ENCODE measurements at regions not wholly inside any gene's neighbourhood (a gene's known extent, or its start where the extent isn't known, plus 50 kb on each side); places are given as distances from the start of the nearest gene placed in this dataset.
A peak's percentile ranks its signal among the peaks of the same experiment; 100 is the strongest.

DNA sequence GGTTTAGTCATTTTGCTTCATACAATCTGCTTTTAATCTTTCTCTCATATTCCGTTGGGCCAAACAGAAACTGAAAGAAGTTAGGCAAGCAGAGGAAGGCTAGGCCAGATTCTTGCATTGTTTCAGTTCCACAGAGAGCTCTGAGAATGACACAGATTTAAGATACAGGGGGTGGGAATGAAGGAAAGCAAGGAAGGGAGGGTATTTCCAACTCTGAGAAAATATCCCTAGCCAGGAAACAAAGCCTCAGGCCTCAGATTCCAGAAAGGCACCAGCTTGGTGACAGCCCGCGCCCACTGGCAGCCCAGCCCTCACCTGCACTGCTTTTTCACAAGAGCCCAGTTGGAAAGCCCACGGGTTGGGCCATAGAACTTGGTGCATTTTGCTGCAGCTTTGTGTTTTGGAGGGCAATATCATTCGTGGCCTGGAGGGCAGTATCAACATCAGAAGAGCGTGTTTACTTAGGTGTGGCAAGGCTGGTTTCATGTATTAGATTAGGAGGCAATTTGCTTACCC, 63.5 kb downstream of the ENC1 start:
- DNase-seq (ENCODE audit: low spot score): peak; percentile 41

DNA sequence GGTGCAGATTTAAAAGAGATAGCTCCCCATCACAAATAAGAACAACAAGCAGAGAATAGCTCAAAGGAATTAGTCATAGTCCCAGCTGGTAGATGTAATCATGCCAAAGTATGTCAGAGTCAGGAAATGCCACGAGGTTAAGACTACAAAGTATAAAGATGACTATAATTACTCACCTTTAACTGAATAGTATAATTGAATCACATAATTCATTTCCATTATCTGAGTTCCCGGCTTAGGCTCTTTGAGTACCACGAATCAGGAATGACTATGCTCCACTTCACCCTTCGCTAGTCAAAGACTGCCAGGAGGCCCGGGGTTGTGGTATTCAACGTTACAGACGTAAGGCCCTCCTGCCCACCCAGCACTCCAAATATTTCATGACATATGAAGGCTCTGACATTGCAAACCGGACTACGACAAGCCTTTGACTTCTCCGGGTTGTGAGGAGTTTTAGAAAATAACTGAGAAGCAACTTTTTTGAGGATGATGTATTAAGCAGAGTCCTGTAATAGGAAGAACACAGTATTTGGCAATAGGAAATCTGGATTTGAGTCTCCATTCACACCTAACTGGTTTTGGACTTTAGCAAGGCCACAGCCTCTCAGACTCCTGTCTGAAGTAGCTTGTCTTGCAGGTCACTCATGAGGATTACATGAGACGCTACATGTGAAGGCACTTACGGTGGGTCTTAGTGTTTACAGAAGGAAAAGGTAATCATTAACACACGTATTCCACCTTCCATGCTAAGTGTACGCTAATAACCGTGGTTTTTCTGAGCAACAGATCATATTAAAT, 64.6 kb downstream of the ENC1 start:
- DNase-seq (ENCODE audit: low spot score): peak; percentile 33

DNA sequence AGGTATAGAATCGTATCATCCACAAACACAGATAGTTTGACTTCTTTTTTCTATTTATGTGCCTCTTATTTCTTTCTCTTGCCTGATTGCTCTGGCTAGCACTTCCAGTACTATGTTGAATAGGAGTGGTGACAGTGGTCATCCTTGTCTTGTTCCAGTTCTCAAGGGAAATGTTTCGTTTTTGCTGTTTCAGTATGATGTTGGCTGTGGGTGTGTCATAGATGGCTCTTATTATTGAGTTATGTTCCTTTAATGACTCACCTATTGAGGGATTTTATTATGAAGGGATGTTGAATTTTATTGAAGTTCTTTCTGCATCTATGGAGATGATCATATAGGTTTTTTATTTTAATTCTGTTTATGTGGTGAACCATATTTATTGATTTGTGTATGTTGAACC, 70.3 kb downstream of the ENC1 start:
- DNase-seq (ENCODE audit: low spot score): no peak

DNA sequence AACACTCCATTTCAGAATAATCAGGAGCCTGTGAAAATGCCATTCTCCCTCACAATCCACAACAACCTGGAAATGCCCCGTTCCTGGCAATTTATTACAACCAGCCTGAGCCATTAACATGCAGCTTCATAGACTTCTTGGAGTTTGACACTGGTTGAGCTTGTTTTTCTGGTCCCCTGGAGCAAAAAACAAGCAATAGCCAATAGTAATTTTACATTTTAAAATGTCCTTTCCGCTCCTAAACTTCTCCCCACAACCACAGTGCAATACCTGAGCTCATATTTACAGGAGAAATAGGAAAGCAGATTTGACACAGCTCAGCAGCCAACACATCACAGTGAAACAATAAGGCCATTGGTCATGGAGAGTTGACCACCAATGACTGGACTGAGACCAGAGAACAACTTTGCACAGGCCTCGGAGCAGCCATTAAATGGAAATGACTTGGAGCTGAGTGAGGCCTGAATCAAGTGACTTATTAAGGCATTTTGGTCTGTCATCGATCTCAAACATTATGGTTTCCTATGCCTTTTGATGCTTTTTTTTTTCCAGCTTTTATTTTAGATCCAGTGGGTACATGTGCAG, 73.0 kb downstream of the ENC1 start:
- peak; percentile 49 for DNase-seq (ENCODE audit: low spot score)

DNA sequence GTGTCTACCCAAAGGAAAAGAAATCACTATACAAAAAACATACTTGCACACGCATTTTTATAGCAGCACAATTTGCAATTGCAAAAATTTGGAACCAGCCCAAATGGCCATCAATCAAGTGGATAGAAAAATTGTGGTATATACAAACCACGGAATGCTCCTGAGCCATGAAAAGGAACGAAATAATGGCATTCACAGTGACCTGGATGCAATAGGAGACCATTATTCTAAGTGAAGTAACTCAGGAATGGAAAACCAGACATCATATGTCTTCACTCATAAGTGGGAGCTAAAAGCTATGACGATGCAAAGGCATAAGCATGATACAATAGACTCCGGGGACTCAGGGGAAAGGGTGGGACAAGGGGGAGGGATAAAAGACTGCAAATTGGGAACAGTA, 78.4 kb downstream of the ENC1 start:
- DNase-seq (ENCODE audit: low spot score): no peak

DNA sequence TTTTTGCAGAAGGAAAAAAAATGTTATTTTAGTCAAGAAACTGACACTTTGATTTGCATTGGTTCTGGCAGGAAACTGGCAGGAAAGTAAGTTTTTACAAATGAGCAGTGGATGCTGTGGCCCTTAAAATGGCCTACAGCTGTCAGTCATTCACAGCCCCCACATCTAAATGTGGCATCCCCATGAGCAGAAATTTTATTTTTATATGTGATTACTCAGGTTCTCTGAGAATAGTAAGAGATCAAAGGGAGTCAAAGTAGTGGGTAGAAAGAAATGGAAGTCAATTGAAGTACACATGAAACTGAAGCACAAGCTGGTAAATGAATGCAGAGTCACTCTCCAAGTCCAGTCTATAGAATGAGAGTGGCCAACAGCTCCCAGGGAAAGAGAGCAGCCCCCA, 80.3 kb downstream of the ENC1 start:
- DNase-seq (ENCODE audit: low spot score): no peak

DNA sequence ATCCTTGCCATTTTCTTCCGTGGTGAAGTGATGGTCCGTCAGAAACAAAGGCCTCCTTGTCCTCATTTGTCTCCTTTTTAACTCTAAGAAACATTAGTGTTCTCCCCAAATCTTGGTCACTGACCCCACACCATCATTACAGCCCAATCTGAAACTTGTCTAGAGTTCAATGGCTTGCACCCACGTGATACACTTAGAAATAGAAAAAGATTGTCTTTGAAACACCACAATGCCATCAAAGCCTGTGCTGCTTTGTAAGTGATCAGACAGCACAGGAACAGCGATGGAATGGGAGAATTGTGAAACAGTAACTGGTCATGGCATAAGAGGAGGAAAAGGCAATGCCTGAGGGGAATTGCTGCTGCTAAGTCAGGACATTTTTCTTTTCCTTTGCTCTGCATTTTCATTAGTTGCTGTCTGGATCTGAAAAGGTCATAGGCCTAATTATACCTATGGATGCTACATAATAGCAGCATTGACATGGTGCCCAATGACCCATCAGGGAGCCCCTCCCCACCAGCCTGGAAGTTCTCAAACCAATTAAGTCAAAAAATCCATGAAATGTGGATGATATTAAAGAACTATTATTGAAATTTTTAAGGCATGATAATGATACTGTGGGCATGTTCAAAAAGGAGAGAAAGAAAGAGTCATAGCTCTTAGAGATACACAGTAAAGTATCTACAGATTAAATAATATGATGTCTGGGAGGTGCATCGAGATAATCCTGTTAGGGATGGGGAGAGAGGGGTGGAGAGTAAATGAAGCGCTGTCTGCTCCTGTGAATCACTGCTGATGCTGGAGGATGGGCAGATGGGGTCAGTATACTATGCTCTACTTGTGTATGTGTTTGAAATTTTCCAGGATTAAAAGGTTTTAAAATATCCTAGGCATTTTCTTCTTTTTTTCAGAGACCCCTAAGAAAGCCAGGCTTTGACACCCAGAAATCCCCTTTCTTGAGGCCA, 83.6 kb downstream of the ENC1 start:
- no peak for DNase-seq (ENCODE audit: low spot score)

DNA sequence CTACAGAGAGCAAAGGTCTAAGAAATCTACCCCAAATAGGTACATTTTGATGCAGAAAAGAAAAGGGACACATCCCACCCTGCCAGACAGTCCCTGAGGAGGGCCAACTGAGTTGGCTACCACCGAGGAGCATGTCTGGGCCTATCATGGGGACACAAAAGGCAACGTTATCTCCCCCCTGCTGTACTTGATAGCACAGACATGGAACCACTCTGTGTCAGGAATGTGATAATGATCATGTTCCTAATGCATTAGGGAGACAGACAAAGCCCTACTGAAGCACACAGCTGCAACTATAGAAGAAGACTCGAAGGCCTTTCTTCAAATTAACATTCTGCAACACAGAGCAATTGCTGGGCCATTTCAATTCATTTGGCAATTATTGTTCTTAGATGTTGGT, 84.5 kb downstream of the ENC1 start:
- DNase-seq (ENCODE audit: low spot score): no peak

DNA sequence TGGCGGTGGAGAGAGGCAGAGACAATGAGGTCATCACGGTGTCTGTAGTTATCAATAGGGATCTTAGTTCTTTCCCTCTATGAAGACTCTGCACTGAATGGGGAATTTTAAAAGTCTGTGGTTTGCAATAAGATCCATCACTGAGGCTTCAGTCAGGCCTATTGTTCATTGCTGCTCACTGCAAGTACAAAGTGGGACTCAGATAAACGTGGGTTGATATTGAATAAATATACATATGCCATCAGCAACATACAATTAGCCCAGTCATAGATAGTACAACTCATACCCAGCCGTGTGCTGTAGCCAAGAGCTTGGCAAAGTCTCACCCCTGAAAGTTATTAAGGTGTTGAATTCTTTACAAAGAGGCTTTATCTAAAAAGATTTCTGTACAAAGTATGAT, 88.4 kb downstream of the ENC1 start:
- no peak for DNase-seq (ENCODE audit: low spot score)

DNA sequence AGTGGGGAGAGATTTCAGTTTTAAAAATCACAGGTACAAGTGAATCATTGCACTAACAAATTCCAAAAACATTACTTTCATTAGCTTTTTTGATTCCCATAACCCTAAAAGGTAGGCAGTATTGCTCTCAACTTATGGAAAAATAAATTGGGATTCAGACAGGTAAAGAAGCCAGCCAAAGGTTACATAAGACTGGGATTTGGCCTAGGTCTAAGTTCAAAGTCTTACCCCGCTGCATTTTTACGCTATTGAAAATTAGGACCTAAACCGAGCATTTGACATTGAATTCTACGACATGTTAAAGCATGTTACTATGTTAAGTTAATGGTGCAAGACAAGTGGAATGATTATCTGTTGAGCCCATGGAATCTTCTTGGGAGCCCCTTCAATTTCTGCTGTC, 89.6 kb downstream of the ENC1 start:
- DNase-seq (ENCODE audit: low spot score): no peak

DNA sequence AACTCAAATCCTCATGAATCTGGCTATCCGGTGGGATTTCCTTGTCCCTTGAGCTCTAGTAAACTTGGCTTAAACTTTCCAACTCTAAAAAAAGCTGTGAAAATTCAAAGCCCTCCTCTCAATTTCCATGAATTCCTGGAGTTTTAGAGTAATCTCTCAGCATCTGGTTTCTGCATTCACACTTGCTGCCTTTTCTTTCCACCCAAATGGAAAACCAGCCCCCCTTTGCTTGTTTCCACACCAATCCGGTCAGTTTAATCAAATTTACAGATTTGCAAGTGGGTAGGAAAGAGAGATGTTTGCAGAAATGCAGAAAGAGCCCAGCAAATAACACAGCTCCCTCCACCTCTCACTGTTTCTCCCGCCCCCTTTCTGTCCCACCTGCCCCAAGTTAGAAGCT, 91.1 kb downstream of the ENC1 start:
- no peak for DNase-seq (ENCODE audit: low spot score)

DNA sequence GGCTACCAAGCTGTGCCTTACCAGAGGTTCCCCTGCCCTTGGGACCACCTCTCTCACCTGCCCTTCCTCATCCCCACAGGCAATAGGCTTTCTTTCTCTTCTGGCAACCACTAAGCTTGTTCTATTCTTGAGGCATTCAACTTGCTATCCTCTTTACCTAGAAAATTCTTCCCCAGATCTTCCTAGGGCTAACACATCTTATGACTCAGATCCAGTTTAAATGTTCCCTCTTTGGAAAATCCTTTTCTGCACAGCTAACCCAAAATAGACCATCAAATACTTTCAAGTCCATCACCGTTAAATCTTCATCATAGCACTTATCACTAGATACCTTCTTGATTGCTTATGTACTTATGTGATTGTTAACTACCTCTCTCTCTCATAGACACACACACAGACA, 93.7 kb downstream of the ENC1 start:
- peak; percentile 54 for DNase-seq (ENCODE audit: low spot score)

DNA sequence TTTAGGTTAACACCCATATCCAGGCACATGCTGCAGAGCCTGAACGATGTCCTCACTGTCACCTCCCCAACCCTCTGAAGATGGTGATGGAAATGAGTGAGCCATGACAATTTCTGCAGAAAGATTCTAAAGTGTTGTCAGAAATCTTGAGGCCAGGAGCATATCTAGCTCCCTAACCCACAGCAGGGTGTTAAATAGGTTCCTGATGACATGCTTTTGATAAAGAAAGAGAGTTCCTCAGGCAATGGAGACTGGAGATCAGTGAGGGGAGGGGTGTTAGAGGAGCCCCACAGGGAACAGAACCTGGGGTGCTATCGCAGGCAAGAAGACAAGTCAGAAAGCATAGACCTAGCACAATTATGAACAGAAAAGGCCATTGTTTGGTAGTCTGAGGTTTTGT, 95.7 kb downstream of the ENC1 start:
- DNase-seq (ENCODE audit: low spot score): no peak

DNA sequence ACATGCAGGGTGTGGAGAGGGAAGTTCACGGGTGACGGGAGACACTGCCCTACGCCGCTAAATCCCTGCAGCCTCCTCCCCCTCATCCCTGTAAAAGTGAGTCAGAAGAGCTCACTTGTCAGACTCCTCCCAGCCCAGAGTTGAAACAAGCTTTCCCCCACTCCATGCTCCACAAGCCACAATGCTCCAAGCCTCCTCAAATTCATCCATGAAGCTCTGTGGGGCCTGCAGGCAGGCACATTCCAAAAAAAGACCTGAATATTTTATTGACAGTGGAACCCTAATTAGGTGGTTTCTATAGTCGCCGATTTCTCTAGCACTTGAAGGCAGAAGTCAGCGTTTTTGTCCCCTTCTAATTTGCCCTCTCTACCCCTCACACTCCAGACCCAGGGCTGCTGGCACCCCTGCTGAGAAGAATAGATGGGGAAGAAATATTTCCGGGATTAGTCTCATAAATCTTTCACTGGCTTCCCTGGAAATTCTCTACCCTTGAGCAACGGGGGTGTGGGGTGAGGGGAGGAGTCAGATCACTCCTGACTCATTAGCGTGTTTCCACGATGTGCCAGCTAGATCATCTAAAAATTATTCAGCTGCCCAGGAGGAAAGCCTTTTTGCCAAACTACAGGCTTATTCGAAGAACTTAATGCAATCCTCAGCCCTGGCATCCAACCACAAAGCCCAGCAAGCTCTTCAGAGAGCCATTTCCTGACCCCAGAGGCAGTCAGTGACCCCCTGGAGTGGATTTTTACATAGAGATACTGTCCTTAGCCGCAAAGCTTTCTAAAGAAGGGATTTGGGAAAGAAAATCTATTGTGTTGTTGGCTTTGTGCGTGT, 97.1 kb downstream of the ENC1 start:
- DNase-seq (ENCODE audit: low spot score): peak; percentile 81

DNA sequence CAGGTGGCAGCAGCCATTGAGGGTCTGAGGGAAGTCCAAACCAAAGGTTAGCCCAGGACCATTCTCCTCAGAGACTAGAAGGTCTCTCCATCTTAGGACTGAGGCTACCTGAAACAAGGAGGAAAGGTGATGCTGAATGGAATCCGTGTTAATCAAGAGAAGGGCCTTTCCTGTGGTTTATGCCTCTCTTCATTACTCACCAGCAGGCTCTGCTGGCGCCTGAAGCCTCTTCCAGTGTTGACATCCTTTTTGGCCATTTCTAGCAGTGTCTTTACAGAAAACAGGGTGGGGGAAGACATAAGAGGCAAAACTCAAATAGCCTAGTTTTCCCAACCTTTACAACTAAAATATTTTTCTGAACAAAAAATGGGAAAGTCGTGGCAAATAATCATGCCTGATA, 98.0 kb downstream of the ENC1 start:
- DNase-seq (ENCODE audit: low spot score): no peak

DNA sequence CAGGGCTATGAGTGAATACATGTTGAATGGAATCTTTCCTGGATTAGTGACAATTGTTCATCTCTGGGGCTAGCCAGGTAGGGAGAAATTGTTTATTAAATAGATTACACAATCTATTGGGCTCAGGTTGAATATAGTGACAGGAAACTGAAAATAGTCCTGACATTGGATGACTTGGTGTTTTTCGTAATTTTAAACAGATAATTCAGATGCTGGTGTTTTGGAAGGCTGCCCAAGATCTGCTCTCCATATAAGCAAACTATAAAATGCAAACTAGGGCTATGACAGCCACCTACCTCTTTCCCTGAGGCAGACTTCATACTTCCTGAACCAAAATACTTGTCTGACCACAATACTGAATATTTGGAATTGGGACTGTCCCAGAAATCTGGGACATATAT, 99.1 kb downstream of the ENC1 start:
- DNase-seq (ENCODE audit: low spot score): peak; percentile 17

DNA sequence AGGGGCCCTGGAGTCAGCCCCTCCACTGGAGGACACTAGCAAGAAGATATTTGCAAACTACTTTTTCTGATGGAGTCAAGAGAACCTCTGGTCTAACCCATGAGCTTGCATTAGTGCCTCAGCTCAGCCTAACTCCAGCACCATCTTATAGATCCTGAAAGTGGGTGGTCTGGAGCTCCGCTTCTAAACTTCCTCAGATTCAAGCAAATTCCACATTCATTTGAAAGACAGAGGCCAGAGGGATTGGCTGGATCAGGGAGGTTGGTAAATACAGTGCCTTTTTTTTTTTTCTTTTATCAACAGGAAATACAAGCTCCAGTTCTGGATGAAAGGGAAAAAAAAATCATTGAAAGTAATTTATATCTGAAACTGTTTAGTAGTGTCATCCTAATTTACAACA, 99.9 kb downstream of the ENC1 start:
- peak; percentile 26 for DNase-seq (ENCODE audit: low spot score)

DNA sequence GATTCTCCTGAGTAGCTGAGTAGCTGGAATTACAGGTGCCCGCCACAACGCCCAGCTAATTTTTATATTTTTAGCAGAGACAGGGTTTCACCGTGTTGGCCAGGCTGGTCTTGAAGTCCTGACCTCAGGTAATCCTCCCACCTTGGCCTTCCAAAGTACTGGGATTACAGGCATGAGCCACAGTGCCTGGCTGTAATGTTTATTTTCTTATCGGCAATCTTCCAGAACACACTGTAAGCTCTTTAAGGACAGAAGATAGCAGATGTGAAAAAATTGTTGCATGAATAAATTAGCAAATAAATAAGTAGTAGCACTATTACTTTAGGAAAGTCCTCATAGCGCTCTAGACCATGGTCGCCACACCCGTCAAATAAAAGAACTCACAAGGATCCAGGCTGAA, 100.5 kb downstream of the ENC1 start:
- DNase-seq (ENCODE audit: low spot score): no peak

DNA sequence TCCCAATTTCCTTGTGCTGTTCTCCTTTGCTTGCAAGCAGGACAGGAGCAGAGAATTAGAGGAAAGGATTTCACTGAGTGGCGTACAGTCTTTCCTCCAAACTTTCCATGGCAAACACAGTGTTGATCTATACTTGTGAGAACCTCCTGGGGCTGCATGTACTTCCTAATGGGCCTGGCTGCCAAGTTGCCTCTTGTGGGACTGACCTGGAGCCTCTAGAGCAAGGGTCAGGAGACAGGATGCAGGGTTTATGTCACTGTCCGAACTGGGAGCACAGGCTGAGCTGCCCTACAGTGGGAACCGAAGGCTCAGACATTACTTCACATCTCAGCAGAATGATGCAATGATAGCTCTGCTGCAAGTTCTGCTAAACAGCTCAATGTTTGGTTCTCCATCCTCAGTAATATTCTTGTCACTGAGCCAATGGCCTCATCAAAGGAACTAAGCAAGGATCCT, 102.3 kb downstream of the ENC1 start:
- DNase-seq (ENCODE audit: low spot score): peak; percentile 57

DNA sequence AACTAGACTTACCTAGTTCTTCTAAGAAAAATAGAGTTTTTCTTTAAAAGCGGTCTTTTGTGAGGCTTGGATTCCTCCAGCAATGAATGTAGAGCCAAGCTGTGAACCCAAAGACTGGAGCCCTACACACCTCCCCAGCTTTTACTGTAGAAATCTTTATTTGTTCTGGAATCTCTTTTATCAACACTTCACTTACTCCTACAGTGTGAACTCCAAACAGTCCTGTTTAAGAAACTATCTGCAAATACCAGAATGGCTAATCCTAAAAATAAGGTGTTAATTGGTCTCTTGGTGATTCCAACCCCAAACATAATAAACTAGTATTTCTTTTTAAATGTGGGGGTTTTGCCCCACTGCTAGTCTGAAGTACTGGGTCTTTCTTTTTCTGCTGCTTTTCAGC, 103.9 kb downstream of the ENC1 start:
- no peak for DNase-seq (ENCODE audit: low spot score)

DNA sequence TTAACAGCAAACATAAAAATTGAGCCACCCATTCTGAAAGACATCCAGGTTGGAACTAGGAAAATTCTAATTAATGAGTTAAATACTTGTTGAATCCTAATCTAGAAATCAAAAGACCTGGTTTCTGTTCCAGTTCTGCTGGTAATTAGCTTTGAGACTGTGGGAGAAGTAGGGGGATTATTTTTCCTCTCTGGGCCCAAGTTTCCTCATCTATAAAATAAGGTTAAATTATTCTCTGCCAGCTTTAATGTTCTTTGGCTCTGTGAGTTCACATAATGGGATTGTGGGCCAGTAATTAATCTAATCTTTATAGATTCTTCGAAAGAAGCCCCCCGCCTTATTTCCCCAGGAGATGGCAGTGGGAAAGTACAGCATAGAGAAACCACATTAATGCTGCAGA, 104.6 kb downstream of the ENC1 start:
- no peak for DNase-seq (ENCODE audit: low spot score)
